HEK293 (cell line): ENCODE measurements at regions not wholly inside any gene's neighbourhood (a gene's known extent, or its start where the extent isn't known, plus 50 kb on each side); places are given as distances from the start of the nearest gene placed in this dataset.

Experiments used
- CTCF ChIA-PET: fragments of 350-600 bp; formaldehyde crosslinking; extraction: SDS; loops from one replicate; lab custom pipeline; 2021; ENCODE audit warnings: antibody characterized with exemption; lab: Yijun Ruan, JAX
- POLR2A ChIA-PET: fragments of 300-600 bp; formaldehyde crosslinking; extraction: SDS; loops from one replicate; lab custom pipeline; 2020; ENCODE audit warnings: antibody characterized with exemption, inconsistent platforms; lab: Yijun Ruan, JAX
- H3K27ac ChIP-seq: fragments of 200-500 bp; sonication (Bioruptor generic); 2 replicates; pipeline ENCODE4 v1.5.1; 2014; ENCODE audit warnings: low read depth, low read length, control low read depth, inconsistent platforms; ENCODE audit errors: extremely low read depth
- H3K36me3 ChIP-seq, 2 experiments: fragments of 200-500 bp in 1 of 2; sonication (Bioruptor generic) in 1 of 2; 1 replicate in 1 of 2; 2 replicates in 1 of 2; pipeline ENCODE4 v1.5.1; 2014 to 2017; ENCODE audit warnings: inconsistent platforms in 2 of 2, low read length in 2 of 2; ENCODE audit not compliant: control insufficient read depth in 2 of 2, insufficient read depth in 1 of 2
- H3K4me1 ChIP-seq: fragments of 200-500 bp; sonication (Bioruptor generic); 2 replicates; pipeline ENCODE4 v1.5.1; 2014; ENCODE audit warnings: mild to moderate bottlenecking, low read length, inconsistent platforms; ENCODE audit not compliant: control insufficient read depth, insufficient read depth
- H3K4me3 ChIP-seq: 2 replicates; pipeline ENCODE4 v1.5.1; 2011; ENCODE audit warnings: low read depth, mild to moderate bottlenecking, control low read depth, low read length, moderate library complexity
- H3K9me3 ChIP-seq: fragments of 200-500 bp; sonication (Bioruptor generic); 2 replicates; pipeline ENCODE4 v1.5.1; 2014; ENCODE audit warnings: low read depth, low read length, inconsistent platforms; ENCODE audit not compliant: control insufficient read depth, insufficient read depth
- GLIS2 ChIP-seq: fragments of 450-650 bp; formaldehyde crosslinking; IDR thresholded peaks from 2 replicates; pipeline ENCODE4 v1.5.1; 2016; ENCODE audit warnings: missing biosample characterization, missing genetic modification characterization
- HOXA7 ChIP-seq: sonication (generic); formaldehyde crosslinking; IDR thresholded peaks from 2 replicates; pipeline ENCODE4 v1.8.1; 2022; ENCODE audit warnings: missing genetic modification reagents, borderline replicate concordance
- IKZF3 ChIP-seq: fragments of 450-650 bp; IDR thresholded peaks from 2 replicates; pipeline ENCODE4 v1.5.0; 2018; ENCODE audit warnings: missing biosample characterization, mild to moderate bottlenecking, missing genetic modification characterization, moderate library complexity
- KLF17 ChIP-seq: fragments of 450-650 bp; formaldehyde crosslinking; IDR thresholded peaks from 2 replicates; pipeline ENCODE4 v1.5.1; 2016; ENCODE audit warnings: missing biosample characterization, missing genetic modification characterization
- SP2 ChIP-seq: fragments of 450-650 bp; formaldehyde crosslinking; IDR thresholded peaks from 2 replicates; pipeline ENCODE4 v1.5.1; 2016; ENCODE audit warnings: missing biosample characterization, missing genetic modification characterization
- ZBTB48 ChIP-seq: fragments of 450-650 bp; formaldehyde crosslinking; IDR thresholded peaks from 2 replicates; pipeline ENCODE4 v1.5.1; 2016; ENCODE audit warnings: missing biosample characterization, missing genetic modification characterization
- ZBTB8A ChIP-seq: fragments of 450-650 bp; formaldehyde crosslinking; IDR thresholded peaks from 2 replicates; pipeline ENCODE4 v1.5.1; 2016; ENCODE audit warnings: missing biosample characterization, missing genetic modification characterization
- ZNF114 ChIP-seq: fragments of 450-650 bp; formaldehyde crosslinking; IDR thresholded peaks from 2 replicates; pipeline ENCODE4 v1.5.0; 2017; ENCODE audit warnings: missing biosample characterization, missing genetic modification characterization
- ZNF146 ChIP-seq: fragments of 450-650 bp; formaldehyde crosslinking; IDR thresholded peaks from 2 replicates; pipeline ENCODE4 v1.5.1; 2016; ENCODE audit warnings: missing biosample characterization, missing genetic modification characterization
- ZNF16 ChIP-seq: fragments of 450-650 bp; formaldehyde crosslinking; IDR thresholded peaks from 2 replicates; pipeline ENCODE4 v1.5.1; 2016; ENCODE audit warnings: low read depth, missing biosample characterization, missing genetic modification characterization
- ZNF174 ChIP-seq: fragments of 450-650 bp; formaldehyde crosslinking; IDR thresholded peaks from 2 replicates; pipeline ENCODE4 v1.5.0; 2017; ENCODE audit warnings: missing biosample characterization, mild to moderate bottlenecking, missing genetic modification characterization
- ZNF221 ChIP-seq: fragments of 450-650 bp; formaldehyde crosslinking; IDR thresholded peaks from 2 replicates; pipeline ENCODE4 v1.5.1; 2017; ENCODE audit warnings: missing biosample characterization, missing genetic modification characterization, borderline replicate concordance
- ZNF24 ChIP-seq: fragments of 450-650 bp; formaldehyde crosslinking; IDR thresholded peaks from 2 replicates; pipeline ENCODE4 v1.5.1; 2016; ENCODE audit warnings: missing biosample characterization, missing genetic modification characterization
- ZNF266 ChIP-seq: fragments of 450-650 bp; formaldehyde crosslinking; IDR thresholded peaks from 2 replicates; pipeline ENCODE4 v1.5.1; 2016; ENCODE audit warnings: missing biosample characterization, missing genetic modification characterization, low read depth
- ZNF37A ChIP-seq: fragments of 450-650 bp; IDR thresholded peaks from 2 replicates; pipeline ENCODE4 v1.5.1; 2018; ENCODE audit warnings: missing biosample characterization, missing genetic modification characterization
- ZNF423 ChIP-seq: fragments of 450-650 bp; formaldehyde crosslinking; IDR thresholded peaks from 2 replicates; pipeline ENCODE4 v1.5.1; 2016; ENCODE audit warnings: missing biosample characterization, missing genetic modification characterization
- ZNF433 ChIP-seq: fragments of 450-650 bp; formaldehyde crosslinking; IDR thresholded peaks from 2 replicates; pipeline ENCODE4 v1.5.1; 2016; ENCODE audit warnings: missing biosample characterization, missing genetic modification characterization, low read depth
- ZNF501 ChIP-seq: fragments of 450-650 bp; formaldehyde crosslinking; IDR thresholded peaks from 2 replicates; pipeline ENCODE4 v1.5.1; 2016; ENCODE audit warnings: missing biosample characterization, missing genetic modification characterization
- ZNF513 ChIP-seq: fragments of 450-650 bp; IDR thresholded peaks from 2 replicates; pipeline ENCODE4 v1.5.1; 2018; ENCODE audit warnings: missing biosample characterization, missing genetic modification characterization
- ZNF585B ChIP-seq: fragments of 450-650 bp; formaldehyde crosslinking; IDR thresholded peaks from 2 replicates; pipeline ENCODE4 v1.5.1; 2016; ENCODE audit warnings: missing biosample characterization, missing genetic modification characterization
- ZNF623 ChIP-seq: fragments of 450-650 bp; formaldehyde crosslinking; IDR thresholded peaks from 2 replicates; pipeline ENCODE4 v1.5.1; 2016; ENCODE audit warnings: missing biosample characterization, missing genetic modification characterization
- ZNF654 ChIP-seq: fragments of 450-650 bp; formaldehyde crosslinking; IDR thresholded peaks from 2 replicates; pipeline ENCODE4 v1.5.1; 2016; ENCODE audit warnings: low read depth, missing biosample characterization, missing genetic modification characterization
- ZNF670 ChIP-seq: fragments of 450-650 bp; formaldehyde crosslinking; IDR thresholded peaks from 2 replicates; pipeline ENCODE4 v1.5.1; 2016; ENCODE audit warnings: missing biosample characterization, missing genetic modification characterization, low read depth
- ZNF701 ChIP-seq: fragments of 450-650 bp; formaldehyde crosslinking; IDR thresholded peaks from 2 replicates; pipeline ENCODE4 v1.5.1; 2016; ENCODE audit warnings: missing biosample characterization, missing genetic modification characterization
- ZNF792 ChIP-seq: fragments of 450-650 bp; formaldehyde crosslinking; IDR thresholded peaks from 2 replicates; pipeline ENCODE4 v1.5.1; 2016; ENCODE audit warnings: missing biosample characterization, missing genetic modification characterization
- ZNF830 ChIP-seq: fragments of 450-650 bp; IDR thresholded peaks from 2 replicates; pipeline ENCODE4 v1.5.0; 2018; ENCODE audit warnings: missing biosample characterization, missing genetic modification characterization, low read depth, mild to moderate bottlenecking, moderate library complexity
- ZNF837 ChIP-seq: fragments of 450-650 bp; formaldehyde crosslinking; IDR thresholded peaks from 2 replicates; pipeline ENCODE4 v1.5.1; 2016; ENCODE audit warnings: missing biosample characterization, missing genetic modification characterization
- TF ChIP-seq, protein P1 (sequence below): fragments of 450-650 bp; IDR thresholded peaks from 2 replicates; pipeline ENCODE4 v1.5.1; 2018; ENCODE audit warnings: missing biosample characterization, mild to moderate bottlenecking, missing genetic modification characterization
- TF ChIP-seq, protein P2 (sequence below): fragments of 450-650 bp; formaldehyde crosslinking; IDR thresholded peaks from 2 replicates; pipeline ENCODE4; 2016; ENCODE audit warnings: missing biosample characterization, missing genetic modification characterization

DNA sequence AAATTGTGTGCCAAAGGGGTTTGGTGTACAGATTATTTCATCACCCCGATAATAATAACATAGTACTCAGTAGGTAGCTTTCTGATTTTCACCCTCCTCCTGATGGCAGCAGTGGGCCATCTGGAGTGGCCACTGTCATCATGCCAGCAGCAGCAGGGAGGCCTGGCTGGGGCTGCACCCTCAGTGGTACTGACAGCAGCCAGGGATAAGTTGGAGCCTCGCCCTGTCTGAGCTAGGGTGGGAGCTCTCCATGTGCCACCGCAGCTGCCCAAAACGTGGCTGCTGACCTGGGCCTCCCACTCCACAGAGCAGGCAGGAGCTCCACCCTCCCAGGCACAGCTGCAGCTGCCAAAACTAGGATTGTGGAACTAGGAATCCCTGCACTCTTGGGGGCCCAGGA lies 700.8 kb upstream of the KCND2 start:
- no peaks in the 10 kb centered on the region for H3K9me3 ChIP-seq
- no peak overlapping the region for H3K27ac ChIP-seq
- POLR2A ChIA-PET, result no interaction called here
- H3K4me1 ChIP-seq, result no peaks in the 10 kb centered on the region
- CTCF ChIA-PET, result no interaction called here
- TF ChIP-seq ZNF16 (no peak), GLIS2 (tag by site-specific recombination) (no peak), ZNF670 (tag by site-specific recombination) (no peak), ZNF585B (tag by site-specific recombination) (no peak), ZNF501 (tag by site-specific recombination) (no peak), ZNF174 (tag by site-specific recombination) (no peak), ZNF513 (tag by site-specific recombination) (no peak), ZNF266 (no peak), ZNF792 (tag by site-specific recombination) (no peak), ZNF433 (tag by site-specific recombination) (no peak), ZNF623 (no peak), ZNF146 (tag by site-specific recombination) (no peak), ZNF837 (tag by site-specific recombination) (no peak)
- TF ChIP-seq, protein P1, sequence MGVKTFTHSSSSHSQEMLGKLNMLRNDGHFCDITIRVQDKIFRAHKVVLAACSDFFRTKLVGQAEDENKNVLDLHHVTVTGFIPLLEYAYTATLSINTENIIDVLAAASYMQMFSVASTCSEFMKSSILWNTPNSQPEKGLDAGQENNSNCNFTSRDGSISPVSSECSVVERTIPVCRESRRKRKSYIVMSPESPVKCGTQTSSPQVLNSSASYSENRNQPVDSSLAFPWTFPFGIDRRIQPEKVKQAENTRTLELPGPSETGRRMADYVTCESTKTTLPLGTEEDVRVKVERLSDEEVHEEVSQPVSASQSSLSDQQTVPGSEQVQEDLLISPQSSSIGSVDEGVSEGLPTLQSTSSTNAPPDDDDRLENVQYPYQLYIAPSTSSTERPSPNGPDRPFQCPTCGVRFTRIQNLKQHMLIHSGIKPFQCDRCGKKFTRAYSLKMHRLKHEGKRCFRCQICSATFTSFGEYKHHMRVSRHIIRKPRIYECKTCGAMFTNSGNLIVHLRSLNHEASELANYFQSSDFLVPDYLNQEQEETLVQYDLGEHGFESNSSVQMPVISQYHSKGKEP, result no peak
- no peak overlapping the region for H3K4me3 ChIP-seq
- H3K36me3 ChIP-seq, result no peaks in the 10 kb centered on the region

- Histone ChIP-seq H3K36me3 (no peaks in the 10 kb centered on the region), H3K9me3 (no peaks in the 10 kb centered on the region), H3K4me1 (no peaks in the 10 kb centered on the region), H3K4me3 (no peak overlapping the region), H3K27ac (no peak overlapping the region)
- CTCF ChIA-PET, result no interaction called here
- POLR2A ChIA-PET, result no interaction called here
- no peak for TF ChIP-seq ZNF24 (tag by site-specific recombination)
- no peak for TF ChIP-seq ZNF423 (tag by site-specific recombination)
Measured at GRCh38 chr7:119572541-119572940, 700.4 kb upstream of the KCND2 start.

GRCh38 chr7:119578116-119578515 lies 694.9 kb upstream of the KCND2 start:
- Histone ChIP-seq H3K27ac (no peak overlapping the region), H3K4me1 (no peaks in the 10 kb centered on the region), H3K9me3 (no peaks in the 10 kb centered on the region), H3K36me3 (no peaks in the 10 kb centered on the region), H3K4me3 (no peak overlapping the region)
- POLR2A ChIA-PET, result no interaction called here
- CTCF ChIA-PET, result interaction anchor here (0.7 kb wide), 1 partner anchor 32 kb away, joined by 3 read pairs; no protein-coding TSS in a partner anchor
- TF ChIP-seq IKZF3 (tag by site-specific recombination) (no peak), ZNF221 (tag by site-specific recombination) (no peak), SP2 (tag by site-specific recombination) (no peak), ZNF37A (tag by site-specific recombination) (no peak), ZBTB8A (tag by site-specific recombination) (no peak), HOXA7 (CRISPR knock-in tag) (no peak), ZNF114 (tag by site-specific recombination) (no peak), ZNF701 (no peak), ZNF830 (tag by site-specific recombination) (no peak), KLF17 (tag by site-specific recombination) (no peak), ZBTB48 (tag by site-specific recombination) (no peak), ZNF654 (no peak)
- TF ChIP-seq, protein P2, sequence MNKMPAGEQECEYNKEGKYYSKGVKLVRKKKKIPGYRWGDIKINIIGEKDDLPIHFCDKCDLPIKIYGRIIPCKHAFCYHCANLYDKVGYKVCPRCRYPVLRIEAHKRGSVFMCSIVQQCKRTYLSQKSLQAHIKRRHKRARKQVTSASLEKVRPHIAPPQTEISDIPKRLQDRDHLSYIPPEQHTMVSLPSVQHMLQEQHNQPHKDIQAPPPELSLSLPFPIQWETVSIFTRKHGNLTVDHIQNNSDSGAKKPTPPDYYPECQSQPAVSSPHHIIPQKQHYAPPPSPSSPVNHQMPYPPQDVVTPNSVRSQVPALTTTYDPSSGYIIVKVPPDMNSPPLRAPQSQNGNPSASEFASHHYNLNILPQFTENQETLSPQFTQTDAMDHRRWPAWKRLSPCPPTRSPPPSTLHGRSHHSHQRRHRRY (tag by site-specific recombination), result no peak
